ENCODE measurements at regions not wholly inside any gene's neighbourhood (a gene's known extent, or its start where the extent isn't known, plus 50 kb on each side); places are given as distances from the start of the nearest gene placed in this dataset.
A peak's percentile ranks its signal among the peaks of the same experiment; 100 is the strongest.
"Not testable (repeated sequence)": the region's sequence is repeated elsewhere in the genome, so short reads cannot be mapped to it uniquely, and the experiment has no call there.

DNA sequence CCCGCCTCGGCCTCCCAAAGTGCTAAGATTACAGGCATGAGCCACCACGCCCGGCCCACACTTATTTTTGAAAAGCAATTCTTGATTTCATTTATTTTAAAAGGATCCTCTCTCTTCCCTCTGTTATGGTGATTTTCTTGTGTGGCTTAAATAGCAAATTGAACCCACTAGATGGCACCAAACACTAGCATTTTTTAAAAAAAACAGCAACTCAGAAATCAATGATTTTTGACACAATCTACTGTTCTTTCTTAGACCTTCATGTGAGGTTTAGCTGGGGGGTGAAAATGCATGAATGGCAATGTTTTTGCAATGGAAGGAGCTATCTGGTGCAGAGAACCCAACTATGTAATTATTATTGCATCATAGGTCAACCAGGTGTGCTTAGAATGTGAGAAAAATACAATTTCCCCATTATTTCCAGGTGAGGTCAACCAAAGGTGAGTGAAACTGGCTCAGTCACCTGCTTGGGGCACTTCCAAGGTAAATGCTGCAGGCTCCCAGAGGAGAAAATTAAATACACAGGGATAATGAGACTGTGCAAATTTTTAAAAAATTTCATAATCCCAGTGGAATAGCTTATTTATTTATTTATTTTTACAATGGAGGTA lies 226.7 kb upstream of the PRKX start:
- no peaks in the 10 kb centered on the region for H4K20me1 ChIP-seq (ENCODE audit: control insufficient read depth, insufficient read depth, low read depth, low read length)
- no peaks in the 10 kb centered on the region for H3F3A ChIP-seq (ENCODE audit: control insufficient read depth, insufficient read depth)
- H3K27me3 ChIP-seq (ENCODE audit: control insufficient read depth, low read length) = no peaks in the 10 kb centered on the region
- no peaks in the 10 kb centered on the region for H3K4me1 ChIP-seq (ENCODE audit: control insufficient read depth, low read length)
- no peaks in the 10 kb centered on the region for H3K9me2 ChIP-seq (replicated peaks; ENCODE audit: control insufficient read depth, low read length)
- H3K4me3 ChIP-seq (ENCODE audit: low read length) = no peak overlapping the region
- H3K79me2 ChIP-seq (ENCODE audit: control insufficient read depth, low read length) = no peaks in the 10 kb centered on the region
- no peaks in the 10 kb centered on the region for H3K36me3 ChIP-seq (ENCODE audit: control insufficient read depth, low read length)
- no peak overlapping the region for H3K27ac ChIP-seq (ENCODE audit: low read depth, low read length)
- no peaks in the 10 kb centered on the region for H3K9me3 ChIP-seq (ENCODE audit: control insufficient read depth, insufficient read depth, low read length)
- no peak overlapping the region for H3K4me2 ChIP-seq (ENCODE audit: low read length)
- TF ChIP-seq EZH2phosphoT487 (IDR thresholded peaks at IDR 0.05; ENCODE audit: borderline replicate concordance, low read length) = no peak
- peak; percentile 50 for TF ChIP-seq CTCF (IDR thresholded peaks at IDR 0.05; ENCODE audit: low read depth, low read length, poor library complexity, severe bottlenecking)

- no peaks in the 10 kb centered on the region for H3K27me3 ChIP-seq (ENCODE audit: control insufficient read depth, low read length)
- no peaks in the 10 kb centered on the region for H3K79me2 ChIP-seq (ENCODE audit: control insufficient read depth, low read length)
- H3K9me3 ChIP-seq (ENCODE audit: control insufficient read depth, insufficient read depth, low read length) = no peaks in the 10 kb centered on the region
- no peaks in the 10 kb centered on the region for H3K9me2 ChIP-seq (replicated peaks; ENCODE audit: control insufficient read depth, low read length)
- H3F3A ChIP-seq (ENCODE audit: control insufficient read depth, insufficient read depth) = no peaks in the 10 kb centered on the region
- no peak for TF ChIP-seq CTCF (IDR thresholded peaks at IDR 0.05; ENCODE audit: low read depth, low read length, poor library complexity, severe bottlenecking)
- TF ChIP-seq EZH2phosphoT487 (IDR thresholded peaks at IDR 0.05; ENCODE audit: borderline replicate concordance, low read length) = no peak
- H3K4me2 ChIP-seq (ENCODE audit: low read length) = no peak overlapping the region
- H3K27ac ChIP-seq (ENCODE audit: low read depth, low read length) = no peak overlapping the region
- no peak overlapping the region for H3K4me3 ChIP-seq (ENCODE audit: low read length)
- H3K36me3 ChIP-seq (ENCODE audit: control insufficient read depth, low read length) = no peaks in the 10 kb centered on the region
- no peaks in the 10 kb centered on the region for H3K4me1 ChIP-seq (ENCODE audit: control insufficient read depth, low read length)
- H4K20me1 ChIP-seq (ENCODE audit: control insufficient read depth, insufficient read depth, low read depth, low read length) = no peaks in the 10 kb centered on the region
These were observed 225.1 kb upstream of the PRKX start for GRCh38 chrX:3938587-3938986.

DNA sequence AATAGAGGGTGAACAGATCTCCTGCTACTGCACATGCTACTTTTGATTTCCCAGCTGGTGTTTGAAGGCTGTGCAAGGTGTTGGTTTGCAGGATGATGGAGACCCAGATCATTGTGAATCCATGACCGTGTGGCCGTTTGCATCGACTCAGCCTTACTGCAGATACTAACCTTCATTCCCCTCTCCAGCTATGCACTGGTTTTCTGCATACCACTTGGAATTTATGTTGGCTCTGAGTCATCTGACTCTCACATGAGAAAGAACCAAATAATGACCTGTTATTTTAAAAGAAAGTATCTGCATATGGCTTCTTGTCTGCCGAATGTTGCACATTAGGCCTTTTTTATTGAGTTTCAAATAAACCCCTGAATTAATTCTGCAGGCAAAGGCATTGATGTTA lies 221.7 kb upstream of the PRKX start:
- H3K9me2 ChIP-seq (replicated peaks; ENCODE audit: control insufficient read depth, low read length); H3K27ac ChIP-seq (ENCODE audit: low read depth, low read length); H3K79me2 ChIP-seq (ENCODE audit: control insufficient read depth, low read length); H3K9me3 ChIP-seq (ENCODE audit: control insufficient read depth, insufficient read depth, low read length); H3K36me3 ChIP-seq (ENCODE audit: control insufficient read depth, low read length); H4K20me1 ChIP-seq (ENCODE audit: control insufficient read depth, insufficient read depth, low read depth, low read length); H3F3A ChIP-seq (ENCODE audit: control insufficient read depth, insufficient read depth); H3K4me3 ChIP-seq (ENCODE audit: low read length); H3K27me3 ChIP-seq (ENCODE audit: control insufficient read depth, low read length); H3K4me2 ChIP-seq (ENCODE audit: low read length); H3K4me1 ChIP-seq (ENCODE audit: control insufficient read depth, low read length): not testable (repeated sequence)

GRCh38 chrX:3920424-3921017 lies 207.1 kb upstream of the PRKX start:
- not testable (repeated sequence) for H3K36me3 ChIP-seq (ENCODE audit: control insufficient read depth, low read length); H3K4me1 ChIP-seq (ENCODE audit: control insufficient read depth, low read length); H3K27me3 ChIP-seq (ENCODE audit: control insufficient read depth, low read length); H3K4me3 ChIP-seq (ENCODE audit: low read length); H4K20me1 ChIP-seq (ENCODE audit: control insufficient read depth, insufficient read depth, low read depth, low read length); H3K79me2 ChIP-seq (ENCODE audit: control insufficient read depth, low read length); H3K9me2 ChIP-seq (replicated peaks; ENCODE audit: control insufficient read depth, low read length); H3K27ac ChIP-seq (ENCODE audit: low read depth, low read length); H3K9me3 ChIP-seq (ENCODE audit: control insufficient read depth, insufficient read depth, low read length); H3F3A ChIP-seq (ENCODE audit: control insufficient read depth, insufficient read depth); H3K4me2 ChIP-seq (ENCODE audit: low read length)

DNA sequence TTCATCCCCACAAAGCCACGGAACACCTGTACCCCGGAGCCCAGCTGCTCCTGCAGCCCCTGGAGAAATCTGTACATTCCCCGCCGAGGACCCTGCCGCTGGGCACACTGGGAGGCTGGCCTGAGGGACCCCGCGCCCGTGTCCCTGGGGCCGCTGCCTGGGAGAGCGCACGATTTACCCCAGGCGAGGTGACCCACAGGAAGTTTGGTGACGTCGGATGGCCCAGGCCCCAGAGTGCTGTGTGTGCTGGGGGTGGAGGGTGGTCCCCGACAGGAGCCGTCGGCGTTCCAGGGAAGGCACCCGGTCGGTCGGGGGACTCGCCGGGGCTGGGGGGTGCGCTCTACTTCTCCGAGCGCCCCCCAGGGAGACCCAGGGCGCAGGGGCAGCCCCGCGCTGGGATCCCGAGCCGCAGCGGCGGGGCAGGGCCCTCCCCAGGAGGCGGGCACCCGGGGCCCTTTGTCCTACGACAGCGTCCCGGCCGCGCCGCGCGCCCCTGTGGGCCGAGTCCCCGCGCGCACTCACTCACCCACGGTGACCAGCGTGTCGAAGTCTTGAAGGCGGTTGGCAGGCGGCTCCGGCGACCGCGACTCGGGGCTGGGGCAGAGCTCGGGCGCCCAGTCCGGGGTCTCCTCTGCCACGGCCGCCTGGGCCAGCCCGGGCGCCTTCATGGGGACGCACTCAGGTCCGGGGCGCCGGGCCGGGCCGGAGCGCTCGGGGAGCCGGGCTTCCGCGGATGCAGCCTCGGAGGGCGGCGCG lies 206.4 kb upstream of the PRKX start:
- H3K79me2 ChIP-seq (ENCODE audit: control insufficient read depth, low read length) = not testable (repeated sequence)

DNA sequence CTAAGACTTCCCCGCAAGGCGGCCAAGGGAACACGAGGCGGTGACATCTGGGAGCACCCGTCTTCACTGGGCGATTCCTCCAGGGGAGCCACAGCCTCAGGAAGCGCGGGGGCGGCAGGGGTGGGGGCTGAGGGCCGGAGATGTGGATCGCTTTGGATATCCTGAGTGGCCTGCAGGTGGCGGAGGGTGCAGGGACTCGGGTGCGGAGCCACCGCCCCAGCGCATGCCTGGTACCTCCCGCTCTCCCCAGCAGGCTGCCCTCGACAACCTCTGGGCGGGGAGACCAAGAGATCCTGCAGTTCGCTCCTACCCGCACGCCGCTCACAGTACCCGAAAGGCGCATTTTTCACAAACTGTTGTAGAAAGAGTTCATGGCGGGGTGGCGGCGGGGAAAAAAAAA lies 201.4 kb upstream of the PRKX start:
- H3F3A ChIP-seq (ENCODE audit: control insufficient read depth, insufficient read depth); H3K9me3 ChIP-seq (ENCODE audit: control insufficient read depth, insufficient read depth, low read length); H3K4me3 ChIP-seq (ENCODE audit: low read length); H3K4me2 ChIP-seq (ENCODE audit: low read length); H3K79me2 ChIP-seq (ENCODE audit: control insufficient read depth, low read length); H3K27me3 ChIP-seq (ENCODE audit: control insufficient read depth, low read length); H4K20me1 ChIP-seq (ENCODE audit: control insufficient read depth, insufficient read depth, low read depth, low read length); H3K4me1 ChIP-seq (ENCODE audit: control insufficient read depth, low read length); H3K9me2 ChIP-seq (replicated peaks; ENCODE audit: control insufficient read depth, low read length); H3K36me3 ChIP-seq (ENCODE audit: control insufficient read depth, low read length); H3K27ac ChIP-seq (ENCODE audit: low read depth, low read length): not testable (repeated sequence)

More for the DNA sequence above, 206.4 kb upstream of the PRKX start:
- H3K9me2 ChIP-seq (replicated peaks; ENCODE audit: control insufficient read depth, low read length); H3K4me3 ChIP-seq (ENCODE audit: low read length); H3K27ac ChIP-seq (ENCODE audit: low read depth, low read length); H3F3A ChIP-seq (ENCODE audit: control insufficient read depth, insufficient read depth); H4K20me1 ChIP-seq (ENCODE audit: control insufficient read depth, insufficient read depth, low read depth, low read length); H3K9me3 ChIP-seq (ENCODE audit: control insufficient read depth, insufficient read depth, low read length); H3K36me3 ChIP-seq (ENCODE audit: control insufficient read depth, low read length); H3K4me2 ChIP-seq (ENCODE audit: low read length); H3K27me3 ChIP-seq (ENCODE audit: control insufficient read depth, low read length); H3K4me1 ChIP-seq (ENCODE audit: control insufficient read depth, low read length): not testable (repeated sequence)

All from DOHH2 (cell line).